ENCODE measurements at regions not wholly inside any gene's neighbourhood (a gene's known extent, or its start where the extent isn't known, plus 50 kb on each side); places are given as distances from the start of the nearest gene placed in this dataset.

DNA sequence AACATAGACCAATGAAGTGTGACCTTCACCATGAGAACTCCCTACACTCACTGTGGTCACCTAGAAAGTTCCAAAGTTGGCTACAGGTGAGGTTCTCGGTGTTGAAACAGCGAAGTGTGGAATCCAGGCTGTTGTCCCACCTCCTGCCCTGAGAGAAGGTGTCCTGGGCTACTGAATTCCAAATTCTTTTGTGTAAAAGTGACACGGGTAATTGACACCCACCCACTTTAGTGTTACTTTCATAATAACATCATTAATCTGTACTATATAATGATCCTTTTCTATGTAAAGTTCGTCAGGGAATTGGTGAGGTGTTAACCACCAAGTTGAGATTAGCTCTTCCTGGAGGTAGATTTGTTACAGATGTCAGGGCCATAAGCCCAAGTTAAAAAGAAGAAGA lies 690.7 kb downstream of the RWDD3 start:
- no peak for DNase-seq

DNA sequence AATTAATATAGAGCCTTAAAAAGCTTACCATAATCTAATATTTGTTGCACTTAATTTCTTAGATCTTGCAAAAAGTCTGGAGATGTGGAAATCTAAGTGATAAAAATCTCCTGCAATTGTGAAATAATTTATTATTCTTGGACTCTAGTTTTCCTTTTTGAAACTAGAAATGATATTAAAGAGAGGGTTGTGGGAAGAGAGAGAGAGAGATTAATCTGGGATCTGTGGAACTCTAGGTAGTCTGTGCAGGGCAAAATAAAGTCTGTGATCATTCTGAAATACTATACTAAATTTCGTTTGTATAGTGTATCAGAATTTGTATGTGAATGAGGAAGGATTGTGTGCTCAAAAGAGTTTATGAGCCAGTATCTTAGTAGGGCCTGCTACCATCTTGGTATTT lies 692.3 kb downstream of the RWDD3 start:
- no peak for DNase-seq

DNA sequence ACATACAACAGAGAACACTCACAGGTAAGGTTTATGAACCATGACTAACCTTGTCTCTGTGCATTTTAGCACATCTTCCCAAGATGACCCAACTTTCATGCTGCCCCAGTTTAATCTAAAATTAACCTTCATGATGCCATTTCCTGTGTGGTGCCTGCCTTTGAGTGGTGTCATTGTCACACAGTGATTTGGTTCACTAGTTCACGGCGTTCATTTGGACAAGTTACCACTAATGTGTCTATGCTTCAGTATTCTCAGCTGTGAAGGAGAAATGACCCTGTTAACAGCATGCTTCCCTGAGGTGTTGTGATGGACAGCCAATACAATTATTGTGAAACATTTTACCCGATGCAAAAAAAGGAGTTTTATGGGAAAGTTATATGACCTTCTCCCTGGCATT lies 693.1 kb downstream of the RWDD3 start:
- no peak for DNase-seq

DNA sequence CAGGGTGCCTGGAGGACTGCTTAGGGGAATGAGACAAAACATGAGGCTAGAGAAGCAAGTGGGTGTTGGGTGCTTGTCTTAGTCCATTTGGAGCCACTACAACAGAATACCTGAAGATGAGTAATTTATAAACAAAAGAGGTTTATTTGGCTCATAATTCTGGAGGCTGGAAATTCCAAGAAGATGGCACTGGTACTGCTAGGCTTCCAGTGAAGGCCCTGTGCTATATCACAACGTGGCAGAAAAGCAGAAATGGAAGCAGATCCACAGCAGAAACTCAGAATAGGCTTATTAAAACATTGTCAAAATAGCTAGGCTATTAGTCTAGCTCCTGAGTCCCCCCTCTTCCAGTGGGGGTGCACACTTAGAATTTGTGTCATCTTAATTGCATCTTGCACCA lies 701.7 kb downstream of the RWDD3 start:
- no peak for DNase-seq

DNA sequence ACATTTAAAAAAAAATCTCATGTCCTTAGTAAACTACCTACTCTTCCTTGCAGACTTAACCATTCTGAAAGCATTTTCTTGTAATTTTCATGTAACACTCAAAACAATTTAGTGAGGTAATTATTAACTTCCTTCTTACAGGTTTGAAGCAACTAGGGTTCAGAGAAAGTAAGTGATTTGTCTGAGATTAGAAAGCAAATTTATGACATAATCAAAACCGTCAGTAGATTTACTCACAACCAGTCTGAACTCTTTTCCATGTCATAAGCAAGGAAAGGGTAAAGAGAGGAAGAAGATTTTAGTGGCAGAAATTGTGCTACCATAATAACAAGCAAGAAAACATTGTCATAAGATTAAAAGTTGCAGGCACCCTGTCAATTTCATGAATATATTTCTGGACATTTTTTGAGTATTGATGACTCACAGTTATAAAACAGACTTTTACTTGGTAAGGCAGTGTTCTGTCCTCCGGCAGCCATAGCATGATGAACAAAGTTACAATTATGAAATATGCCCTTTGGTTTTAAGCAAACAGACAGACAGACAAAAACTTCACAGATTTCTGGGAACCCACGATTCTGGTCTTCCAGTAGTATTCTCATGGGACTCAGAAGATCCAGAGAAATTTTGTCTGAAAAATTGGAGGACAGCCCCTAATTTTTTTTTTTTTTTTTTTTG lies 707.2 kb downstream of the RWDD3 start:
- DNase-seq = no peak

DNA sequence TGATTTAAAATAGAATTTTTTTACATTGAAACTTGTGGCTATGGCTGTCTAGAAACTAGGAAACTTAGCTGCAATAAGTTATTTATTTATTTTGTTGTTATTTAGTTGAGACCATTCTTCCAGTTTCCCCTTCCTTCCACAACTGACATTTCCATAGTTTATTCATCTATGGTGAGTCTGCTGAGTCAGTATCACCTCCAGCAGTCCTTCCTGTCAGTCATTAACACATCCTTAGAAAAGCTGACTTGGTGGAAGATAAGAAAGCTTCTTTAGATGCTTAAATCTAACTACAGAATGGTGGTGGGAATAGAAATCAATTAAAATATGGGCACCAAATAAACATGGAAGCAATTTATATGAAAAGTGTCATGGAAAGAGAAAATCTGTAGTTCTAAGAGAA lies 714.0 kb downstream of the RWDD3 start:
- DNase-seq = no peak

DNA sequence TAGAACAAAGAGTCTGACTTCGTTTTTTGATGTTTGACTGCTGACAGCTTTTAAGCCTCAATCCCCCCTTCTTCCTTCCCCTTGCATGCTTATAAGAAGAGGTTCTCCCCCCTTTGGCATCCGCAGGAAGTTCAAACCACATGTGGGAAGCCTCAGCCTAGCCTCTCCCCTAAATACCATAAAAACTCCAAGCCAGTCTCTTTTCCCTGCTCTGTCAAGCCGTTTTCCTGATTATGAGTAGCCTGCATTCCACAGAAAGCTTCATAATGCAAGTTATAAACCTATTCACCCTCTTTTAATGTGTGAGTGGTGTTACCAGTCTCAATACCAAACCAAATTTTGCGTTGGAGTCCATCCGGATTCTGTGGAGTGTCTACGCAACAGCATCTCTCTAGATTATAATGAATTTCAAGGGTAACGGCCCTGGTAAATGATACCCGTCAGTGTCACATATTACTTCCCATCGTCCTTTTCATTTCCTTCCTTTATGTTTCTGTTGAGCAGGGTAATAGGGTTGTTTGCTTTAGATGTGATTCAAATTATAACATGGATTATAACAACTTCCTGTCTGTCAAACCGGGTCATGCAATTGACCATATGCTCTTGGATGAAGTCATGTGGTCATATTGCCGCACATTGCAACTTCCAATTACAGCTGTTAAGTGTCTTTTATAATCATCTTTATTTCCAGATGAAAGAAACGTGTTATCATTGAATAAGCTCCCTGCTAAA lies 717.5 kb downstream of the RWDD3 start:
- DNase-seq = peak in 2 of 4 experiments; percentile 2 to 3

DNA sequence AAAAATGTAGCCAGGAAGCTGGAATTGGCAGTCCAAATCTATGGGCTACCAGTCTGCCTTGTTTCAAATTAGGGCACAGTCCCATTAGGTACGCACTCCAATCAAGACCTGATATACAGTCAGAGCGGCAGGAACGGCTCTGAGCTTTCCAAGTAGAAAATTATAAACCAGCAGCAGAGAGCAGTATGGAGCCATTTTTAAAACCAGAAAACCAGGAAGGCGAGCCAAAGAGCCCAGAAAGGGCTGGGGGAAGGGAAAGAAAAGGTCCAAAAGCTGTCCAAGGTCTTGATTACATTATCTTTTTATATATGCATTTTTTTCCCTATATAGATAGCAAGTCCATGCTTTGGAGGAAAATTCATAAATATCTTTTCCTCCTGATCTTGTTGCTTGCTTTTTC lies 719.0 kb downstream of the RWDD3 start:
- DNase-seq = no peak

DNA sequence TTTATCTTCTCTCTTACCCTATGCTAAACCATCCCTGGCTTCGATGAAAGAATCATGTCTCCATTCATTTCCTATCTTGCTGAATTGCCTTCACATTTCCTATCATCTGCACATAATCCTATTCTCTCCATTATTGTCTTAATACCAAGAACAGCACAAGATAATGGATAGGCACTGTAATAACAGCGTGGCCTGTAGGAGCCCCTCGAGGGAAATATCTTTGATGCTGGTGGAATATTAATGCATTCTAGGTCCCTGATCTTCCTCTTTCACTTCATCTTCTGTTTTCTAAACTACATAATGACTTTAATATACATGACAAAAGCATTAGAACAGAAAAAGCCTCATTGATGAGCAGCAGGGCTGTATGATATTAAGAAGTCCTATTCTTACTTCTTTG lies 720.6 kb downstream of the RWDD3 start:
- DNase-seq = no peak

DNA sequence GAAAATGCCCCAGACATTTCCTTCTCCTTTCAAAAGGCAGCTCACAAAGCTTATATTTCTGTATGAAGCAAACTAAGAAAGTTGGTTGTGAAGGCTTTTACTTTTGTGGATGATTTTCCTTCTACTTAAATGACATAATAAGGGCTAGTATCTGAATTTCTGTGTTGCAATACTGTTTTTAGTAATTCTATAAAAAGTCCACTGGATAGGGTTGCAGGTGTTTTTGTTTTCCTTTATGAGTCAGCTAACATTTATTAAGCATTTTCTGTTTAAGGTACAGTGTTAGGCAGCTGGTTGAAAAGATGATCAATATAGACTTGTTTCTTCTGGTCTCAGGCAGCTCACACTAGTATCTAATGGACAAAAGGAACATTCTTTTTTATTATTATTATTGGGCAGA lies 722.2 kb downstream of the RWDD3 start:
- no peak for DNase-seq

DNA sequence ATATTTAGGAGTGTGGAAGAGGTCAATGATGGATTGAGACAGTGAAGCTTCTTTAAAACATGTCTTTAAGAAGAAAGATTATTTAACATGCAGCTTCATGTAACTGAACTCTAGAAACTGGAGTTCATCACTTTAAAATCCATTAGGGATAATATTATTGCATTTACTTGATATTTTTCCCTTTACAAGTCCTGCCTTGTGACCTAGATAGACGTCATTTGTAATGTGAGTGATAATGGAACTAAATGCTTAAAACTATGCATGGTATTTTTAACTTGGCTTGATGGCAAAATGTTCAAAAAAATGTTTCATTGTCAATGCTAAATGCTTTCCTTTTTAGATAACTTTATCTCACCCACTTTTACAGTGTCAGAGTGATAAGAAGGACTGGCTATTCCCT lies 723.7 kb downstream of the RWDD3 start:
- no peak for DNase-seq

DNA sequence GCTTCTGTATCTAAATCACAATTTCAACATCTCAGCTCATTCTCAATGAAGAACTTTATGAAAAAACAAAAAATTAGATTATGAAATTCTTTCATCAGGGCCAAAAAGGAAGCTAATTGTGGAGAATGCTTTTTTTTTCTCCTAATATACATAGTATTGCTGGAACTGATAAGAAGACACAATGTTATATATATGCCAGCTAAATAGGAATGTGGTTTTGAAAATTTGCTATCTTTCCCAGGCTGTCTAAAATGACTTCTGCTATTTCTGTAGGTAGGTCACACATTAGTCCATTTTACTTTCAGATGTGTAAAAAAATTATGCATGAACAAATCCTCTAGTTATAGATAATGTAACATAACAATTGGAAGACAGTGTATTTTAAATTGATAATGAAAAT lies 732.9 kb downstream of the RWDD3 start:
- no peak for DNase-seq

DNA sequence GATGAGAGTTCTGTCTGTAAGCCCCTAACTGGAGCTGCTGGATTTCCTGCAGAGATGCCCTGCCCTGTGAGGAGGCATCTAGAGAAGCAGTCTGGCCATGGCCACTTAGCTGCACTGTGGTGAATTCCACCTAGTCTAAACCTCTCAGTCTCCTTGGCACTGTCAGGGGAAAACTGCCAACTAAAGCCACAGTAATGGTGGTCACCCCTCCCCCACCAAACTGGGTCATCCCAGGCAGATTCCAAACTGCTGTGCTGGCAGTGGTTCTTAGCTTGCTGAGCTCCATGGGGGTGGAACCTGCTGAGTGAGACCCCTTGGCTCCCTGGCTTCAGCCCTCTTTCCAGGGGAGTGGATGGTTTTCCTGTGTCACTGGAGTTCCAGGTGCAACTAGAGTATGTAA lies 740.6 kb downstream of the RWDD3 start:
- DNase-seq = no peak

DNA sequence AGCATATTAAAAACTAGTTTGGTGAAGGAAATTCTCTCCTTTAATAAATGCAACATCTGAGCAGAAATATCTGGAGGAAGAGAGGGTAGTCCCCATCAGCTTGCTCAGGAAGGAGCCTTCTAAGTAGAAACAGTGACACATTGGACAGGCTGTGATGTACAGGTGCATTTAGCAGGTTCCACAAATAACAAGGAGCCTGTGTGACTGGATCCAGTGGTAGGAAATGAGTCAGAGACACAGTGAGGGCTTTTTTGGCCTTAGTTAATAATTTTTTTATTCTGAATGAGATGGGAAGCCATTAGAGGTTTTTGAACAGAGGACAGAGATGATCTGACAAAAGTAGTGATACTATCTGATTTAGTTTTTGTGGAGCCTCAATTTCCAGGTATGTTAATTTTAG lies 738.9 kb upstream of the PTBP2 start:
- no peak for DNase-seq

DNA sequence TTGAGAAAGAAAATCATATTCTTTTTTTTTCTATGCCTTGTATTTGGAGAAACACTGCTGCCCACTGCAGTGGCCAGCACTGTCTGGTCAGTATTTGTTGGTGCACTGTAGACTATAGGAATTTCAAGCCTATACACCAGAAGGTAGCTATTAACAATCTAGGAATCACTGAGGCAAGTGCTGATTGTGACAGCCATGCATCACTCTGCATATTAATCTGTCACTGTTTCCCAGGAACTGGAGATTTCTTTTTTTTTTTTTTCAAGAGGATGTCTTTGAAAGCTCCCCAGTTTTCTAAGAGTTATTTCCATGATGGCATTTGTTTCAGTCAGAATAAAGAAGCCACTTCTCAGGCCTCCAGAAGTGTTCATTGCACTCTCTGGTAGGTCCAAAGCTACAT lies 737.8 kb upstream of the PTBP2 start:
- DNase-seq = no peak

DNA sequence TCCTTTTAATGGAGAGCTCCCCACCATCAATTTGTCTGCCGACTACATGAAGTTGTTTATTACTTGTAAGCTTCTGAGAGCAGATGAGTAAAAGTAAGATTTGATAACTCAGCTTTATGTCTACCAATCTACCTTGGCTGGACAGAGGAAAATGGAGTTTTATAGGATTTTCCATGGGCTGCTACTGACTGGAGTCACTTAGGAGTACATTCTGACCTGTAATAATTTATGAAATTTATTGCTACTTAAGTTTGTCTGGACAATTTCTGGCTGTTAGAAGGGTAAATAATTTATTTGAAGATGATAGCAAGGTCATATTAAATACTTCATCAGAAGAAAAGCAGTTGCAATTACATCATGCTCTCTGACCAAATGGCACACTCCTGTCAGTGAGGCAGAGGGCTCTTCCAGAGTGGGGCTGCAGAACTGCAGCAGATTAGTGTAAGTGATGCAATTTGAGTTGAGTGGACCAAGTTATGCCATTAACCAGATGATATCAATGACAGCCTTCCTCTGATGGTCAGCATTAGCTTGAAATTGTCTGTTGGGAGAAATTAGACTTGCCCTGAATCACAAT lies 736.7 kb upstream of the PTBP2 start:
- no peak for DNase-seq

DNA sequence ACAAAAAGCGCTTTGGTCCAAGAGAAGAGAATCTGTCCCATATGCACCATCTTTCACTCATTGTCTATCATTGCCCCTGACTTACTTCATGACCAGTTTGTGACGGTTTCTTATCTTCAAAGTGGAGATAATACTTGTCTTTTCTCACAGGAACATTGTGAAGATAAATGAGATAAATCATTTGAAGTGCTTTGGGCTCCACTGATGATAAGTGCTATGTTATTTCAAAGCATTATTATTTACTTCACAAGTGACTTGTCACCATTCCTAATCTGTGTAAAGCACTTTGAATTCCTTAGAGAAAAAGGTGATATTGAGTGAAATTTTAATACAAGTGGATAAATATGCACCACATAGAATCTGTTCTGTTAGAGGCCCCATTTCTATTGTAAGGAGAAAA lies 731.6 kb upstream of the PTBP2 start:
- DNase-seq = no peak

DNA sequence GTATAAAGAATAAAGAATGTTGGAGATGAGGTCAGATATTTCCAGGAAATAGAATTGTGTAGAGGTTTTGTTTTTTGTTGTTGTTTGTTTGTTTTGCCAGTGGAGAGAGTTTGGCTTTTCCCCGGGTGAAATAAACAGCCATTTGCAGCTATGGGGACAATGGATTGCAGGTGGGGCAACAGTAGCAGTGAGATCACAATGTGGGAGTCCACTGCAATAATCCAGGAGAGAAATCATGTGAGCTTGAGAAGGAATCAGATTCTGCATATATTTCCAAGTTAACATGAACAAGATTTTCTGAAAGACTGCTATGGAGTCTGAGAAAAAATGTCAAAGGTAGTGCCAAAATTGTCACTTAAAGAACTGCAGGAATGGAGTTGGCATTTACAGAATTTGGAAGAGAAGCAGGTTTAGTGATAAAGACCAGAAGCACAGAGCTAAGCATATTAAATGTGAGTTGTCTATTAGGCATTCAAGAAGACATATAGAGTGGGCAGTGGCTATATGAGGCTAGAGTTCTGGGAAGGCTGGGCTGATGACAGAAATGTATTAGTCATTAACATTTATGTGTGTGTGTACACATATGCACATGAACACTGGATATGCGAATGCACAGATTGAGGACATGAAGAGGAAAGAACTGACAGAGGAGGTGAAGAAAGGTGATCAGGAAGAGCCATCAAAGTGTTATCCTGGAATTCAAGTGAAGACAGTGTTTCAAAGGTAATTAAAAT lies 729.6 kb upstream of the PTBP2 start:
- no peak for DNase-seq

DNA sequence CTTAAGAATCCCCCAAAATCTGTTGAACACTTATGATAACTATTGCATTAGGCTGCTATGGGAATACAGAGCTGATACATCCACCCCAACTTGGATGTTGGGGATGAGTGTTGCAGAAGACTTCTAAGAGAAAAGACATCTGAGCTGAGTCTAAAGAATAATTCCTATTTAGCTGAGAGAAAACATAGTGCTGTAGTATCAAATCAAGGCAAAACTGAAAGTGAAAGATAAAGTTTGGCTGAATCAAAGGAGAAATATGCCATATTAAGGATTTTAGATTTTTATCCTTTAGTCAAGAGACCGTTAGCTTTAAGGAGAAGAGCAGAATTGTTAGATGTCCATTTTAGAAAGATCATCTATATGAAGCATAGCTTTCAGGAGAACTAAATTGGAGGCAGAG lies 726.9 kb upstream of the PTBP2 start:
- no peak for DNase-seq

DNA sequence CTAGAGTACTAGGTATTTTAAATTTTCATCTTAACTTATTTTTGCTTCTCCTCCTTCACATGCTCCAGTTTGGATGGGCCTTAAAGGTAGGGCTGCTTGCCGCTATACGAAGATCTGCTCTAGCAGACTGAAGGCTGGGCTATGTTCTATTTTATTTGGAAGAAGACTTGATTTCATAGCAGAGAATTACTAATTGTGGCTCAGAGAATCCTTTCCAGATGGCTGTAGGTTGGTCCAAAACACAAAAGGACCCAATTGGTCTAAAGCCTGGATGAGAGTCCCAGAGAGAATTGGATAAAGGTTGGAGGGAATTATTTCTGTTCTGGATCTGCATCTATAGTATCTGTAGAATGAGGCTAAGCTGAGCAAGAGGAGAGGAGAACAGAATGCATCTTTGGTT lies 719.4 kb upstream of the PTBP2 start:
- no peak for DNase-seq

DNA sequence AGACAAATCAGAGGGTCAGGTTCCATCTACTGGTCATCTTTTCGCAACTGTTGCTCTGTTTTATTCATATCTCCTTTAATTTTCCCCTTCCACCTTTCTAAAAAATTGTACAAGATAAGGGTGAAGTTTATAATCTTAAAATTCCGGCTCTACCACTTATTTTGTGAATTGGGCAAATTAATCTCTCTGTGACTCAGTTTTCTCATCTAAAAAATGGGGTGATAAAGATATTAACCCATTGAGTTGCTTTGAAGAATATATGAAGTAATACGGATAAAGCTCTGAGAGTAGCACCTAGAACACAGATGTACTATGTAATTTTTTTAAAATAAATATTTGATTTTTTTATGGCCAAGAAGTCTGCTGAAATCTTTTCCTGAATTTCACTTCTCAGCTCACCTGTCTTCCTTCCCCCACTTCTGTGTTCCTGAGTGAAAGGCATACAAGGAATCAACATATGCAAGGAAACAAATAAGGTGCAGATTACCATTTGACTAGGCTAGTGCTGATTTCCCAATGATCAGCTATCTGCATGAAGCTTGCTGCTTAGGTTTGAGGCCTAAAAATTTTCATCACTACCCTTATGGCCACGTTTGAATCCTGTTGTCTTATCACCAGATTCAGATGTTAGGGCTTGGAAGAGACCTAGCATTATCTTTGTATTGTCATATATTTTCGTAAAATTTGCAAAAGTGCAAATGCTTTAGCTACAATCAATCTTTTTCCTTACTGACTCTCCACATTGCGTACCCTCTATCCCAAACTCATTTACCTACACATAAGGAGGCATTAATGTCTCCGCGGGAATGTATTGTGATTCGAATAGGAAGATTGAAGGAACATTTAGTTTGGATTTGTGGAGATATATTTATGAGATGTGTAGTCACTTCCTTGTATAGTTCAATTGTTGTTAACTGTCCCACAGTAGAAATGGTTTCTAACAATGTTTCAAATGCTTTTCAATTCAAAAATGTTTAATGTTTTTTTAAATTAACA lies 718.3 kb upstream of the PTBP2 start:
- no peak for DNase-seq

DNA sequence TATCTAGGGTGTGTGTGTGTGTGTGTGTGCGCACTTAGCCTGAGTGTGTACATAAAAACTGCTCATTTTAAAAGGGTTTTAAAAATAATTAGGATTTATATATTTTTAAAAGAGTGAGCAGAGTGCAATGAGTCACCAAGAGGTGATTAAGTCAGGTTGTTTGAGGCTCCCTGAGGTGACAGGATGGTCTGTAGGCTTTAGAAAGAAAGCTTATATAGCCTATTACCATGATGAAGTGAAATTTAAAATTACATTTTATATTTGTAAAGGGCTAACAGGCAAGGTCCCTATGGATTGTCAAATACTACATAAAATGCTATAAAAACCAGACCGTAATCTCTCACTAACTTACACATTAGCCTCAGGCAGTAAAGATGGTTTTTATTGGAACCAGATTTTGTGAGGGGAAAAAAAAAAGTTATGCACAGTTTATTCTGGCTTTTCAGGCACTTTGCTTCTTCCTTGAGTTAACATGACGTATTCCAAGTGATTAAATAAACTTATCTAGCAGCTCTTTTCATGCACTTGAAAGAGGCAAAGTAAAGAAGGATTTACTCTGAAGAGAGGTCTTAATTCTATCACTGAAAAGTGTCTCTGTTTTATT lies 711.7 kb upstream of the PTBP2 start:
- no peak for DNase-seq
